B cell (primary cell): ENCODE measurements at regions not wholly inside any gene's neighbourhood (a gene's known extent, or its start where the extent isn't known, plus 50 kb on each side); places are given as distances from the start of the nearest gene placed in this dataset.

Experiments
- ATAC-seq: fragments of 200-7000 bp; cut with Tn5 transposase; one replicate; pipeline ENCODE4 v1.10.0; 2021; ENCODE audit warnings: low read depth, mild to moderate bottlenecking, moderate number of reproducible peaks, moderate library complexity
- CTCF ChIA-PET: fragments of 350-600 bp; sonication (Branson Sonifier 250); formaldehyde crosslinking; loops from one replicate; lab custom pipeline; 2021; ENCODE audit warnings: antibody characterized with exemption, inconsistent platforms; lab: Charles Lee
- POLR2A ChIA-PET: fragments of 350-600 bp; sonication (Branson Sonifier 250); formaldehyde crosslinking; loops from one replicate; lab custom pipeline; 2021; ENCODE audit warnings: antibody characterized with exemption; lab: Charles Lee
- DNase-seq: peaks from one replicate; pipeline ENCODE4 v3.0.0; 2013
- H2AFZ ChIP-seq: 2 replicates; pipeline ENCODE4 v1.6.1; 2012; ENCODE audit warnings: mild to moderate bottlenecking, low read depth, low read length; ENCODE audit not compliant: insufficient read depth, poor library complexity, severe bottlenecking
- H3K27ac ChIP-seq, 2 donors: 1 replicate in 1 of 2; 2 replicates in 1 of 2; pipeline ENCODE4 v1.5.1; 2012 to 2013; ENCODE audit warnings: low read length in 2 of 2, mild to moderate bottlenecking in 2 of 2, moderate library complexity in 1 of 2
- H3K27me3 ChIP-seq, 4 experiments: fragments of 200-600 bp in 1 of 4; sonication (generic) in 1 of 4; replicated peaks in 1 of 4; 1 replicate in 2 of 4; 2 replicates in 2 of 4; pipeline versions ENCODE4 v1.6.1 to v1.7.0; 2013 to 2016; ENCODE audit warnings: low read length in 3 of 4, mild to moderate bottlenecking in 2 of 4, mixed read lengths in 1 of 4, moderate library complexity in 1 of 4; ENCODE audit not compliant: insufficient read depth in 4 of 4, control insufficient read depth in 3 of 4; ENCODE audit errors: control extremely low read depth in 1 of 4
- H3K36me3 ChIP-seq, 2 experiments: replicated peaks in 1 of 2; 1 replicate in 1 of 2; 2 replicates in 1 of 2; pipeline versions ENCODE4 v1.6.1 to v1.7.1; 2013; ENCODE audit warnings: low read length in 1 of 2; ENCODE audit not compliant: insufficient read depth in 2 of 2, control insufficient read depth in 1 of 2; ENCODE audit errors: control extremely low read depth in 1 of 2, extremely low read depth in 1 of 2
- H3K4me1 ChIP-seq, 2 donors: fragments of 200-600 bp in 1 of 2; sonication (generic) in 1 of 2; 1 replicate in 1 of 2; 2 replicates in 1 of 2; pipeline versions ENCODE4 v1.5.1 to v1.6.1; 2013 to 2017; ENCODE audit warnings: low read length in 2 of 2; ENCODE audit not compliant: control insufficient read depth in 2 of 2, insufficient read depth in 2 of 2
- H3K4me2 ChIP-seq: replicated peaks from 2 replicates; pipeline ENCODE3; 2012; ENCODE audit warnings: mild to moderate bottlenecking, low read depth, low read length; ENCODE audit not compliant: poor library complexity, severe bottlenecking
- H3K4me3 ChIP-seq, 5 experiments: fragments of 200-600 bp in 1 of 5; sonication (generic) in 1 of 5; 1 replicate in 3 of 5; 2 replicates in 2 of 5; pipeline versions ENCODE4 v1.5.1 to v1.7.0; 2011 to 2016; ENCODE audit warnings: low read length in 4 of 5, mild to moderate bottlenecking in 4 of 5, low read depth in 2 of 5, control low read depth in 1 of 5, moderate library complexity in 1 of 5; ENCODE audit not compliant: insufficient read depth in 1 of 5; ENCODE audit errors: control extremely low read depth in 1 of 5, extremely low read depth in 1 of 5
- H3K79me2 ChIP-seq: fragments of 200-600 bp; sonication (generic); one replicate; pipeline ENCODE4 v1.6.0; 2016; ENCODE audit warnings: low read length; ENCODE audit not compliant: control insufficient read depth, insufficient read depth
- H3K9ac ChIP-seq: fragments of 200-600 bp; sonication (generic); 2 replicates; pipeline ENCODE4 v1.6.1; 2017; ENCODE audit warnings: mild to moderate bottlenecking, low read length, moderate library complexity
- H3K9me3 ChIP-seq, 3 donors: one replicate each; pipeline versions ENCODE4 v1.6.1 to v1.7.1; 2013; ENCODE audit warnings: low read length in 2 of 3; ENCODE audit not compliant: control insufficient read depth in 2 of 3, insufficient read depth in 1 of 3; ENCODE audit errors: control extremely low read depth in 1 of 3
- H4K20me1 ChIP-seq: 2 replicates; pipeline ENCODE4 v1.6.0; 2012; ENCODE audit warnings: mild to moderate bottlenecking, low read length; ENCODE audit not compliant: insufficient read depth, control insufficient read depth, poor library complexity, severe bottlenecking
- H3K27ac Mint-ChIP-seq: one replicate; pipeline ENCODE4 v1.8.0; 2021; ENCODE audit warnings: mixed read lengths
- H3K27me3 Mint-ChIP-seq: one replicate; pipeline ENCODE4 v1.8.0; 2021; ENCODE audit warnings: mixed read lengths
- H3K4me1 Mint-ChIP-seq: one replicate; pipeline ENCODE4 v1.8.0; 2021; ENCODE audit warnings: mixed read lengths
- H3K4me3 Mint-ChIP-seq: one replicate; pipeline ENCODE4 v1.8.0; 2021; ENCODE audit warnings: mixed read lengths
- H3K9me3 Mint-ChIP-seq: one replicate; pipeline ENCODE4 v1.8.0; 2022; ENCODE audit warnings: mixed read lengths; ENCODE audit not compliant: insufficient read depth
- EZH2 ChIP-seq: IDR thresholded peaks from 2 replicates; pipeline ENCODE4 v1.6.1; 2012; ENCODE audit warnings: borderline replicate concordance, low read depth, mild to moderate bottlenecking, moderate library complexity, low read length; ENCODE audit not compliant: insufficient read depth, poor library complexity, severe bottlenecking
- WGBS: methylation state at CpG from one replicate; pipeline ENCODE4 v1.1.5; 2013; ENCODE audit warnings: missing lambda C conversion rate; ENCODE audit not compliant: insufficient coverage; 5-methylcytosine and 5-hydroxymethylcytosine counted together
- intact Hi-C: fragments of 100-400 bp; cut with micrococcal nuclease; formaldehyde crosslinking; loops from one replicate; pipeline ENCODE4 v1.10.0; 2022
- TF ChIP-seq, protein P1 (sequence below): fragments of 200-600 bp; IDR thresholded peaks from one replicate; pipeline ENCODE4 v1.8.0; 2022; ENCODE audit warnings: antibody characterized with exemption, mild to moderate bottlenecking

DNA sequence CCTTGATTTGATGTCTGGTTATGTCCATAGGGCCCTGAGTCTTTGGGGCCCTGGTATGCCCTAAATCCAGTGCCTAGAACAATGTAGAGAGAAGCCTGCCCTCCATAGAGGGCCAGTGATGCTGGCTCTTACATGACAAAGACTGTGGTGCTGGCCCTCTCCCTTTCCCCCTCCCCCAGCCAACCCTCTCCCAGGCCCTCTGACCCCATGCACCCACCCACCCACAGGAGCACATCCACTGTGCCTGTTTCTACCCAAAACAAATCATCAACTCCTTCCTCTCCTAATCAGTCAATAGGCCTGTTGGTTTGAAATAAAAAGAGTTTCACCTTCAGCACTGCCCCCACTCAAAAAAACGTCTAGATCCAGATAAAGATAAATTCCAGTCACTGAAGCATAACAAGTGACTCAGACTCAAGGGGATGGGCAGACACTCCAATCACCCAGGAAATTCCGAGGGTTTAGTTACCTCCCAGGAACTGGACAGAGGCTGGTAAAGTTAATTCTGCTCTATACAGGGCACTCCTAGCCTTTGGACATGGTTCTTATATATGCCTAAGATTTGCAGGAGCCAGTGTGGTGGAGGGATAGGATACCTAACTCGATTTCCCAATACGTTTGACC lies 144.8 kb upstream of the VANGL1 start:
- Histone ChIP-seq H3K4me2 (no peak overlapping the region), H3K27ac (no peak overlapping the region), H2AFZ (no peak overlapping the region), H3K79me2 (no peaks in the 10 kb centered on the region), H3K9ac (no peak overlapping the region), H3K27me3 (no peaks in the 10 kb centered on the region), H4K20me1 (no peaks in the 10 kb centered on the region), H3K9me3 (no peaks in the 10 kb centered on the region), H3K36me3 (no peaks in the 10 kb centered on the region), H3K4me1 (no peaks in the 10 kb centered on the region), H3K4me3 (no peak overlapping the region)
- no peaks in the 10 kb centered on the region for H3K27me3 Mint-ChIP-seq
- TF ChIP-seq EZH2: no peak
- TF ChIP-seq, protein P1, sequence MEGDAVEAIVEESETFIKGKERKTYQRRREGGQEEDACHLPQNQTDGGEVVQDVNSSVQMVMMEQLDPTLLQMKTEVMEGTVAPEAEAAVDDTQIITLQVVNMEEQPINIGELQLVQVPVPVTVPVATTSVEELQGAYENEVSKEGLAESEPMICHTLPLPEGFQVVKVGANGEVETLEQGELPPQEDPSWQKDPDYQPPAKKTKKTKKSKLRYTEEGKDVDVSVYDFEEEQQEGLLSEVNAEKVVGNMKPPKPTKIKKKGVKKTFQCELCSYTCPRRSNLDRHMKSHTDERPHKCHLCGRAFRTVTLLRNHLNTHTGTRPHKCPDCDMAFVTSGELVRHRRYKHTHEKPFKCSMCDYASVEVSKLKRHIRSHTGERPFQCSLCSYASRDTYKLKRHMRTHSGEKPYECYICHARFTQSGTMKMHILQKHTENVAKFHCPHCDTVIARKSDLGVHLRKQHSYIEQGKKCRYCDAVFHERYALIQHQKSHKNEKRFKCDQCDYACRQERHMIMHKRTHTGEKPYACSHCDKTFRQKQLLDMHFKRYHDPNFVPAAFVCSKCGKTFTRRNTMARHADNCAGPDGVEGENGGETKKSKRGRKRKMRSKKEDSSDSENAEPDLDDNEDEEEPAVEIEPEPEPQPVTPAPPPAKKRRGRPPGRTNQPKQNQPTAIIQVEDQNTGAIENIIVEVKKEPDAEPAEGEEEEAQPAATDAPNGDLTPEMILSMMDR: no peak
- no peak overlapping the region for H3K27ac Mint-ChIP-seq
- WGBS: 42% methylated on average over 2 of the region's 4 CpGs
- CTCF ChIA-PET: no interaction called here
- intact Hi-C loops: no loop called here
- no peaks in the 10 kb centered on the region for H3K4me1 Mint-ChIP-seq
- no peak overlapping the region for H3K4me3 Mint-ChIP-seq
- DNase-seq (no peak), ATAC-seq (no peak)
- H3K9me3 Mint-ChIP-seq: no peaks in the 10 kb centered on the region
- POLR2A ChIA-PET: no interaction called here

DNA sequence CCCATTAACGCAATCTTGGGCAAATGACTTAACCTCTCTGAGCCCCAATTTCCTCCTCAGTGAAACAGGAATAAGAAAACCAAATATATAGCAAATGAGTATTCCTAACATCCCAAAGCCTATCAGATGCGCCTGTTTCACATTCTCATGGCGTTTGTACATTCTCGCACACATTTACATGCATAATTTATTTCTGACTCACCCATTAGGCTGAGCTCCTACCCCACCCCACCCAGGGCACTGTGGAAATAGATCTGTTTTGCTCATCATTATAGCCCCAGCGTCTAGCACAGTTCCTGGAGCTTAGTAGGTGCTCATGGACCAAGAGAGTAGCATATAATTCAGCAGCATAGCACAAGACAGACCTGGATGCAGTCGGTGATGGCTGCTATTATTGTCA lies 146.1 kb upstream of the VANGL1 start:
- Histone ChIP-seq H3K79me2 (no peaks in the 10 kb centered on the region), H3K9ac (no peak overlapping the region), H4K20me1 (no peaks in the 10 kb centered on the region), H3K9me3 (no peaks in the 10 kb centered on the region), H3K4me3 (no peak overlapping the region), H3K27me3 (no peaks in the 10 kb centered on the region), H3K27ac (no peak overlapping the region), H3K4me1 (no peaks in the 10 kb centered on the region), H3K36me3 (no peaks in the 10 kb centered on the region), H2AFZ (no peak overlapping the region), H3K4me2 (no peak overlapping the region)
- ChIA-PET POLR2A (no interaction called here), CTCF (no interaction called here)
- Mint-ChIP-seq H3K4me1 (no peaks in the 10 kb centered on the region), H3K27ac (no peak overlapping the region), H3K9me3 (no peaks in the 10 kb centered on the region), H3K27me3 (no peaks in the 10 kb centered on the region), H3K4me3 (no peak overlapping the region)
- intact Hi-C loops: no loop called here
- ATAC-seq (no peak), DNase-seq (no peak)
- WGBS: 94% methylated on average over 3 of the region's 6 CpGs
- no peak for TF ChIP-seq EZH2
- TF ChIP-seq, protein P1: no peak
